Stomach smooth muscle (tissue), 2 donors: ENCODE measurements at regions not wholly inside any gene's neighbourhood (a gene's known extent, or its start where the extent isn't known, plus 50 kb on each side); places are given as distances from the start of the nearest gene placed in this dataset.

Source experiments
- H3K27ac ChIP-seq: one replicate; pipeline ENCODE4 v1.7.0; 2013; ENCODE audit warnings: mild to moderate bottlenecking, low read length, inconsistent platforms
- H3K27me3 ChIP-seq, 2 donors: one replicate each; pipeline ENCODE4 v1.7.0; 2013; ENCODE audit warnings: low read length in 2 of 2; ENCODE audit not compliant: insufficient read depth in 2 of 2, control insufficient read depth in 1 of 2
- H3K36me3 ChIP-seq, 2 donors: one replicate each; pipeline ENCODE4 v1.7.0; 2013; ENCODE audit warnings: low read length in 2 of 2; ENCODE audit not compliant: control insufficient read depth in 2 of 2, insufficient read depth in 2 of 2
- H3K4me1 ChIP-seq: one replicate; pipeline ENCODE4 v1.7.0; 2013; ENCODE audit warnings: low read length; ENCODE audit not compliant: control insufficient read depth, insufficient read depth
- H3K4me3 ChIP-seq, 2 donors: one replicate each; pipeline ENCODE4 v1.7.0; 2013; ENCODE audit warnings: low read length in 2 of 2
- H3K9ac ChIP-seq, 2 donors: one replicate each; pipeline ENCODE4 v1.7.0; 2013; ENCODE audit warnings: low read length in 2 of 2, mild to moderate bottlenecking in 1 of 2
- H3K9me3 ChIP-seq, 2 donors: one replicate each; pipeline ENCODE4 v1.7.0; 2013; ENCODE audit warnings: low read length in 2 of 2; ENCODE audit not compliant: control insufficient read depth in 2 of 2
- donor health status: healthy.
- donor health status: Pancreatic carcinoma.

GRCh38 chr2:64222351-64222750 lies 78.1 kb upstream of the PELI1 start:
- Histone ChIP-seq H3K4me3 (peak overlapping the region; percentile 0 to 41), H3K27ac (no peak overlapping the region), H3K36me3 (no peaks in the 10 kb centered on the region), H3K9me3 (no peaks in the 10 kb centered on the region), H3K27me3 (no peaks in the 10 kb centered on the region), H3K9ac (no peak overlapping the region), H3K4me1 (peaks cover 28% of the 10 kb centered on the region)

- H3K9ac ChIP-seq = no peak overlapping the region
- no peak overlapping the region for H3K4me3 ChIP-seq
- peaks cover 34% of the 10 kb centered on the region for H3K4me1 ChIP-seq
- no peaks in the 10 kb centered on the region for H3K27me3 ChIP-seq
- no peak overlapping the region for H3K27ac ChIP-seq
- H3K9me3 ChIP-seq = no peaks in the 10 kb centered on the region
- H3K36me3 ChIP-seq = no peaks in the 10 kb centered on the region
Measured at GRCh38 chr2:64223055-64223454, 78.8 kb upstream of the PELI1 start.

GRCh38 chr2:64225491-64225890 lies 81.3 kb upstream of the PELI1 start:
- H3K9me3 ChIP-seq = no peaks in the 10 kb centered on the region
- no peaks in the 10 kb centered on the region for H3K36me3 ChIP-seq
- peaks cover 43% of the 10 kb centered on the region for H3K4me1 ChIP-seq
- no peak overlapping the region for H3K4me3 ChIP-seq
- no peaks in the 10 kb centered on the region for H3K27me3 ChIP-seq
- H3K9ac ChIP-seq = no peak overlapping the region
- no peak overlapping the region for H3K27ac ChIP-seq

GRCh38 chr2:64226611-64227010 lies 82.4 kb upstream of the PELI1 start:
- H3K9ac ChIP-seq = no peak overlapping the region
- no peak overlapping the region for H3K27ac ChIP-seq
- no peaks in the 10 kb centered on the region for H3K9me3 ChIP-seq
- no peaks in the 10 kb centered on the region for H3K36me3 ChIP-seq
- no peaks in the 10 kb centered on the region for H3K27me3 ChIP-seq
- peaks cover 34% of the 10 kb centered on the region for H3K4me1 ChIP-seq
- no peak overlapping the region for H3K4me3 ChIP-seq

- Histone ChIP-seq H3K9ac (peak overlapping the region; percentile 67 to 80), H3K9me3 (no peaks in the 10 kb centered on the region), H3K27me3 (no peaks in the 10 kb centered on the region), H3K36me3 (no peaks in the 10 kb centered on the region), H3K4me3 (peak overlapping the region; percentile 73 to 79), H3K4me1 (peaks cover 27% of the 10 kb centered on the region), H3K27ac (peak overlapping the region; percentile 86)
Measured at GRCh38 chr2:64227603-64228125, 83.4 kb upstream of the PELI1 start.

- Histone ChIP-seq H3K9me3 (no peaks in the 10 kb centered on the region), H3K4me3 (peak overlapping the region; percentile 73 to 79), H3K36me3 (no peaks in the 10 kb centered on the region), H3K9ac (peak overlapping the region; percentile 67 to 80), H3K27me3 (no peaks in the 10 kb centered on the region), H3K27ac (peak overlapping the region; percentile 86), H3K4me1 (peaks cover 24% of the 10 kb centered on the region)
Measured at GRCh38 chr2:64228126-64228678, 84.0 kb upstream of the PELI1 start.

- Histone ChIP-seq H3K4me3 (peak overlapping the region; percentile 73 to 79), H3K4me1 (peaks cover 27% of the 10 kb centered on the region), H3K27me3 (no peaks in the 10 kb centered on the region), H3K27ac (peak overlapping the region; percentile 86), H3K9ac (peak overlapping the region; percentile 67 to 80), H3K36me3 (no peaks in the 10 kb centered on the region), H3K9me3 (no peaks in the 10 kb centered on the region)
Measured at GRCh38 chr2:64228918-64229317, 84.7 kb upstream of the PELI1 start.

GRCh38 chr2:64230540-64230939 lies 86.3 kb upstream of the PELI1 start:
- Histone ChIP-seq H3K4me1 (peaks cover 27% of the 10 kb centered on the region), H3K27me3 (no peaks in the 10 kb centered on the region)

GRCh38 chr2:64232266-64232665 lies 88.0 kb upstream of the PELI1 start:
- Histone ChIP-seq H3K27ac (no peak overlapping the region), H3K27me3 (no peaks in the 10 kb centered on the region)

More at GRCh38 chr2:64230540-64230939, 86.3 kb upstream of the PELI1 start:
- Histone ChIP-seq H3K9ac (no peak overlapping the region), H3K36me3 (no peaks in the 10 kb centered on the region), H3K4me3 (no peak overlapping the region), H3K9me3 (no peaks in the 10 kb centered on the region), H3K27ac (no peak overlapping the region)

GRCh38 chr2:64233376-64233922 lies 89.2 kb upstream of the PELI1 start:
- H3K36me3 ChIP-seq = no peaks in the 10 kb centered on the region
- H3K9me3 ChIP-seq = no peaks in the 10 kb centered on the region
- peak overlapping the region in 1 of 2 donors; percentile 9 for H3K9ac ChIP-seq
- H3K27ac ChIP-seq = no peak overlapping the region
- H3K27me3 ChIP-seq = no peaks in the 10 kb centered on the region
- H3K4me1 ChIP-seq = peaks cover 12% of the 10 kb centered on the region
- no peak overlapping the region for H3K4me3 ChIP-seq

More at GRCh38 chr2:64232266-64232665, 88.0 kb upstream of the PELI1 start:
- no peaks in the 10 kb centered on the region for H3K9me3 ChIP-seq
- H3K9ac ChIP-seq = no peak overlapping the region
- no peaks in the 10 kb centered on the region for H3K36me3 ChIP-seq
- no peak overlapping the region for H3K4me3 ChIP-seq
- peaks cover 23% of the 10 kb centered on the region for H3K4me1 ChIP-seq

GRCh38 chr2:64234150-64234549 lies 89.9 kb upstream of the PELI1 start:
- no peaks in the 10 kb centered on the region for H3K36me3 ChIP-seq
- no peak overlapping the region for H3K27ac ChIP-seq
- peaks cover 7% of the 10 kb centered on the region for H3K4me1 ChIP-seq
- no peak overlapping the region for H3K9ac ChIP-seq
- H3K4me3 ChIP-seq = no peak overlapping the region
- H3K9me3 ChIP-seq = no peaks in the 10 kb centered on the region
- no peaks in the 10 kb centered on the region for H3K27me3 ChIP-seq
